ENCODE measurements at regions not wholly inside any gene's neighbourhood (a gene's known extent, or its start where the extent isn't known, plus 50 kb on each side); places are given as distances from the start of the nearest gene placed in this dataset.

GRCh38 chr13:103140001-103140671 is 73.9 kb upstream of the SLC10A2 start (continued):
- no peak for TF ChIP-seq CHD7 (IDR thresholded peaks at IDR 0.05; ENCODE audit: insufficient replicate concordance, low read length)
- no peak for TF ChIP-seq JUND (IDR thresholded peaks at IDR 0.05; ENCODE audit: low read length)
- TF ChIP-seq KDM4A (IDR thresholded peaks at IDR 0.05; ENCODE audit: low read depth, low read length, severe bottlenecking) = no peak
- TF ChIP-seq TBP (IDR thresholded peaks at IDR 0.05; ENCODE audit: low read depth, low read length) = 0 out of 2 replicates have a peak, but pooled peaks have one; percentile 23
- TF ChIP-seq EZH2 (IDR thresholded peaks at IDR 0.05; ENCODE audit: low read depth, low read length, severe bottlenecking) = no peak
- TF ChIP-seq SP1 (IDR thresholded peaks at IDR 0.05; ENCODE audit: low read depth, low read length) = no peak
- no peak for TF ChIP-seq TAF7 (optimal IDR thresholded peaks at IDR 0.05; ENCODE audit: borderline replicate concordance, low read depth, low read length)
- no peak for TF ChIP-seq GTF2F1 (IDR thresholded peaks at IDR 0.05; ENCODE audit: borderline replicate concordance, low read depth, low read length)
- no peak for TF ChIP-seq SRF (IDR thresholded peaks at IDR 0.05; ENCODE audit: low read depth, low read length)
- TF ChIP-seq RXRA (IDR thresholded peaks at IDR 0.05; ENCODE audit: insufficient read depth, low read depth, low read length) = no peak
- no peak for TF ChIP-seq SP2 (IDR thresholded peaks at IDR 0.05; ENCODE audit: low read length)
- no peak for TF ChIP-seq TAF1 (IDR thresholded peaks at IDR 0.05; ENCODE audit: low read depth, low read length)
